HG02970 (cell line): ENCODE measurements at regions not wholly inside any gene's neighbourhood (a gene's known extent, or its start where the extent isn't known, plus 50 kb on each side); places are given as distances from the start of the nearest gene placed in this dataset.
"Not testable (repeated sequence)": the region's sequence is repeated elsewhere in the genome, so short reads cannot be mapped to it uniquely, and the experiment has no call there.

Experiments
- ATAC-seq: cut with Tn5 transposase; IDR thresholded peaks from one replicate; pipeline ENCODE4 v1.9.1; 2021; ENCODE audit warnings: mild to moderate bottlenecking, moderate library complexity, moderate number of reproducible peaks; ENCODE audit not compliant: unreplicated experiment, low FRiP score

- ATAC-seq: no peak
Measured at GRCh38 chr9:100700689-100701318, 122.9 kb downstream of the CAVIN4 start.

- peak; percentile 63 for ATAC-seq
Measured at GRCh38 chr9:100714372-100715099, 136.7 kb downstream of the CAVIN4 start.

- no peak for ATAC-seq
Measured at GRCh38 chr9:100715100-100715380, 137.2 kb downstream of the CAVIN4 start.

- no peak for ATAC-seq
Measured at GRCh38 chr9:100718717-100719116, 140.8 kb downstream of the CAVIN4 start.

- no peak for ATAC-seq
Measured at GRCh38 chr9:100720922-100721321, 143.0 kb downstream of the CAVIN4 start.

GRCh38 chr9:100724886-100725285, 147.0 kb downstream of the CAVIN4 start:
- no peak for ATAC-seq

GRCh38 chr9:100725371-100725770, 147.5 kb downstream of the CAVIN4 start:
- no peak for ATAC-seq

- no peak for ATAC-seq
Measured at GRCh38 chr9:100729336-100729895, 151.5 kb downstream of the CAVIN4 start.

- ATAC-seq: no peak
Measured at GRCh38 chr9:100730086-100730485, 152.2 kb downstream of the CAVIN4 start.

- no peak for ATAC-seq
Measured at GRCh38 chr9:100731038-100731556, 153.2 kb downstream of the CAVIN4 start.

- ATAC-seq: no peak
Measured at GRCh38 chr9:100731557-100731956, 153.7 kb downstream of the CAVIN4 start.

GRCh38 chr9:100739208-100739607, 161.3 kb downstream of the CAVIN4 start:
- no peak for ATAC-seq

- ATAC-seq: no peak
Measured at GRCh38 chr9:100739666-100740065, 161.8 kb downstream of the CAVIN4 start.

GRCh38 chr9:100748930-100749329, 171.1 kb downstream of the CAVIN4 start:
- not testable (repeated sequence) for ATAC-seq

GRCh38 chr9:100756217-100756616, 178.3 kb downstream of the CAVIN4 start:
- no peak for ATAC-seq

- no peak for ATAC-seq
Measured at GRCh38 chr9:100759215-100759614, 181.3 kb downstream of the CAVIN4 start.

GRCh38 chr9:100761276-100761802, 183.5 kb downstream of the CAVIN4 start:
- no peak for ATAC-seq

- no peak for ATAC-seq
Measured at GRCh38 chr9:100774326-100774725, 196.4 kb downstream of the CAVIN4 start.

GRCh38 chr9:100774962-100775361, 197.1 kb downstream of the CAVIN4 start:
- no peak for ATAC-seq

GRCh38 chr9:100775912-100776311, 198.0 kb downstream of the CAVIN4 start:
- ATAC-seq: no peak

GRCh38 chr9:100784755-100785154, 206.9 kb downstream of the CAVIN4 start:
- ATAC-seq: no peak

GRCh38 chr9:100785946-100786345, 208.1 kb downstream of the CAVIN4 start:
- no peak for ATAC-seq
